HCT116 (cell line): ENCODE measurements at regions not wholly inside any gene's neighbourhood (a gene's known extent, or its start where the extent isn't known, plus 50 kb on each side); places are given as distances from the start of the nearest gene placed in this dataset.

ENCODE experiments used
- ATAC-seq: fragments of 200-7000 bp; cut with Tn5 transposase; 2 replicates; pipeline ENCODE4 v1.9.1; 2020; ENCODE audit warnings: mild to moderate bottlenecking, moderate library complexity
- BruUV-seq: library from RNA; stranded (reverse); fragments of 400-500 nt; replicated peaks from 2 replicates; lab custom pipeline; 2021; lab: Mats Ljungman, UMichigan
- CTCF ChIA-PET: fragments of 300-600 bp; sonication (Branson Sonifier 250); formaldehyde crosslinking; loops from one replicate; lab custom pipeline; 2021; ENCODE audit warnings: antibody characterized with exemption; lab: Charles Lee
- POLR2A ChIA-PET: fragments of 300-600, 350-600 bp; sonication (Branson Sonifier 250); formaldehyde crosslinking; loops from one replicate; lab custom pipeline; 2021; ENCODE audit warnings: antibody characterized with exemption; lab: Charles Lee
- RAD21 ChIA-PET, 2 experiments: fragments of 300-600 bp; sonication (Branson Sonifier 250); formaldehyde crosslinking; loops; one replicate each; lab custom pipeline; 2023; ENCODE audit warnings: low total read pairs in 2 of 2; ENCODE audit not compliant: uncharacterized antibody in 2 of 2, unreplicated experiment in 2 of 2, low non-redundant PET in 1 of 2; lab: Charles Lee
- DNase-seq: peaks from one replicate; pipeline ENCODE4 v3.0.0-alpha.2; 2010; ENCODE audit warnings: low read depth, low spot score
- H2AFZ ChIP-seq: fragments of 200-600 bp; shearing (Covaris generic), sonication (generic); 2 replicates; pipeline ENCODE4 v1.6.1; 2017; ENCODE audit warnings: low read depth, mixed run types, mixed read lengths, antibody characterized with exemption, low read length; ENCODE audit not compliant: poor library complexity, severe bottlenecking
- H3K27ac ChIP-seq: 2 replicates; pipeline ENCODE4 v1.5.1; 2012; ENCODE audit warnings: low read depth, low read length
- H3K27me3 ChIP-seq: fragments of 200-600 bp; sonication (generic); 2 replicates; pipeline ENCODE4 v1.6.1; 2016; ENCODE audit warnings: mixed run types, low read length, mixed read lengths; ENCODE audit not compliant: insufficient read depth
- H3K36me3 ChIP-seq, 2 experiments: fragments of 200-500 bp in 1 of 2; fragments of 200-600 bp in 1 of 2; sonication (Bioruptor generic) in 1 of 2; sonication (generic) in 1 of 2; 2 replicates each; pipeline versions ENCODE4 v1.5.1 to v1.6.1; 2014 to 2016; ENCODE audit warnings: low read length in 2 of 2, inconsistent platforms in 1 of 2, mixed read lengths in 1 of 2, mixed run types in 1 of 2; ENCODE audit not compliant: insufficient read depth in 2 of 2, control insufficient read depth in 1 of 2
- H3K4me1 ChIP-seq, 2 experiments: fragments of 200-600 bp in 1 of 2; sonication (generic) in 1 of 2; 2 replicates each; pipeline versions ENCODE4 v1.5.1 to v1.6.1; 2012 to 2017; ENCODE audit warnings: low read length in 2 of 2, inconsistent platforms in 1 of 2, mild to moderate bottlenecking in 1 of 2, mixed read lengths in 1 of 2, mixed run types in 1 of 2, moderate library complexity in 1 of 2; ENCODE audit not compliant: insufficient read depth in 2 of 2, control insufficient read depth in 1 of 2
- H3K4me2 ChIP-seq: fragments of 200-600 bp; sonication (generic); 2 replicates; pipeline ENCODE4 v1.6.1; 2017; ENCODE audit warnings: mixed run types, low read length, mixed read lengths
- H3K4me3 ChIP-seq, 2 experiments: fragments of 200-600 bp in 1 of 2; sonication (generic) in 1 of 2; replicated peaks in 1 of 2; 2 replicates each; pipeline ENCODE4 v1.5.1; 2011 to 2016; ENCODE audit warnings: low read length in 2 of 2, control low read depth in 1 of 2, low read depth in 1 of 2, mild to moderate bottlenecking in 1 of 2, mixed read lengths in 1 of 2, mixed run types in 1 of 2
- H3K79me2 ChIP-seq: fragments of 200-600 bp; sonication (generic); 2 replicates; pipeline ENCODE4 v1.6.1; 2017; ENCODE audit warnings: mild to moderate bottlenecking, mixed run types, low read length, moderate library complexity, mixed read lengths; ENCODE audit not compliant: insufficient read depth
- H3K9ac ChIP-seq: fragments of 200-600 bp; sonication (generic); 2 replicates; pipeline ENCODE4 v1.6.1; 2016; ENCODE audit warnings: low read length, mixed read lengths
- H3K9me2 ChIP-seq: fragments of 200-600 bp; sonication (generic), shearing (Covaris generic); 2 replicates; pipeline ENCODE4 v1.6.1; 2017; ENCODE audit warnings: mixed run types, mild to moderate bottlenecking, moderate library complexity; ENCODE audit not compliant: insufficient read depth
- H3K9me3 ChIP-seq, 2 experiments: fragments of 200-500 bp in 1 of 2; fragments of 200-600 bp in 1 of 2; sonication (Bioruptor generic) in 1 of 2; sonication (generic) in 1 of 2; 2 replicates each; pipeline ENCODE4 v1.6.1; 2014 to 2017; ENCODE audit warnings: low read length in 2 of 2, mixed read lengths in 2 of 2, inconsistent platforms in 1 of 2, low read depth in 1 of 2, mild to moderate bottlenecking in 1 of 2, mixed run types in 1 of 2, moderate library complexity in 1 of 2; ENCODE audit not compliant: control insufficient read depth in 1 of 2, insufficient read depth in 1 of 2
- H4K20me1 ChIP-seq: fragments of 200-600 bp; sonication (generic), shearing (Covaris generic); 2 replicates; pipeline ENCODE4 v1.6.1; 2017; ENCODE audit warnings: mixed run types, mild to moderate bottlenecking, moderate library complexity; ENCODE audit not compliant: insufficient read depth
- CBX3 ChIP-seq: IDR thresholded peaks from 2 replicates; pipeline ENCODE4 v1.6.1; 2012; ENCODE audit warnings: low read depth
- CEBPB ChIP-seq: IDR thresholded peaks from 2 replicates; pipeline ENCODE4 v1.6.1; 2012; ENCODE audit warnings: low read depth
- EGR1 ChIP-seq: IDR thresholded peaks from 2 replicates; pipeline ENCODE4 v1.6.1; 2012; ENCODE audit warnings: low read depth
- ELF1 ChIP-seq: IDR thresholded peaks from 2 replicates; pipeline ENCODE4 v1.6.1; 2012; ENCODE audit warnings: low read depth, borderline replicate concordance
- EZH2 ChIP-seq: fragments of 200-600 bp; sonication (generic); IDR thresholded peaks from 2 replicates; pipeline ENCODE4 v1.6.1; 2017; ENCODE audit warnings: antibody characterized with exemption, mixed run types
- FOSL1 ChIP-seq: IDR thresholded peaks from 2 replicates; pipeline ENCODE4 v1.6.1; 2012; ENCODE audit warnings: low read depth
- MAX ChIP-seq: IDR thresholded peaks from 2 replicates; pipeline ENCODE4 v1.6.1; 2012
- POLR2A ChIP-seq: IDR thresholded peaks from 2 replicates; pipeline ENCODE4 v1.7.0; 2011; ENCODE audit warnings: borderline replicate concordance; ENCODE audit not compliant: insufficient read depth, insufficient read length; ENCODE audit errors: extremely low read depth
- POLR2AphosphoS5 ChIP-seq: IDR thresholded peaks from 2 replicates; pipeline ENCODE4 v1.6.1; 2011; ENCODE audit warnings: mild to moderate bottlenecking, low read depth, low read length, moderate library complexity
- RAD21 ChIP-seq: IDR thresholded peaks from 2 replicates; pipeline ENCODE4 v1.6.1; 2012; ENCODE audit warnings: low read depth, mild to moderate bottlenecking
- REST ChIP-seq: IDR thresholded peaks from 2 replicates; pipeline ENCODE4 v1.6.1; 2012; ENCODE audit warnings: low read depth
- SIN3A ChIP-seq: IDR thresholded peaks from 2 replicates; pipeline ENCODE4 v1.6.1; 2012; ENCODE audit warnings: low read depth
- SP1 ChIP-seq: IDR thresholded peaks from 2 replicates; pipeline ENCODE4 v1.6.1; 2012; ENCODE audit warnings: low read depth
- SRF ChIP-seq: IDR thresholded peaks from 2 replicates; pipeline ENCODE4 v1.6.1; 2012; ENCODE audit warnings: low read depth
- YY1 ChIP-seq: IDR thresholded peaks from 2 replicates; pipeline ENCODE4 v1.6.1; 2011; ENCODE audit warnings: low read length, low read depth, moderate library complexity, mild to moderate bottlenecking; ENCODE audit not compliant: insufficient replicate concordance; ENCODE audit errors: extremely low read depth
- ZFX ChIP-seq: fragments of 450-650 bp; IDR thresholded peaks from 2 replicates; pipeline ENCODE4 v1.6.1; 2017
- ZNF274 ChIP-seq: fragments of 200-500 bp; sonication (Bioruptor generic); IDR thresholded peaks from 2 replicates; pipeline ENCODE4 v1.6.1; 2014; ENCODE audit warnings: mild to moderate bottlenecking, low read depth, low read length, inconsistent platforms
- intact Hi-C: fragments of 100-400 bp; cut with micrococcal nuclease; formaldehyde crosslinking; loops from 2 replicates; pipeline ENCODE4 v1.10.0; 2022
- TF ChIP-seq, protein P1 (sequence below): IDR thresholded peaks from 2 replicates; pipeline ENCODE4 v1.6.1; 2011; ENCODE audit warnings: mild to moderate bottlenecking, low read length, moderate library complexity; ENCODE audit not compliant: insufficient replicate concordance; ENCODE audit errors: extremely low read depth

DNA sequence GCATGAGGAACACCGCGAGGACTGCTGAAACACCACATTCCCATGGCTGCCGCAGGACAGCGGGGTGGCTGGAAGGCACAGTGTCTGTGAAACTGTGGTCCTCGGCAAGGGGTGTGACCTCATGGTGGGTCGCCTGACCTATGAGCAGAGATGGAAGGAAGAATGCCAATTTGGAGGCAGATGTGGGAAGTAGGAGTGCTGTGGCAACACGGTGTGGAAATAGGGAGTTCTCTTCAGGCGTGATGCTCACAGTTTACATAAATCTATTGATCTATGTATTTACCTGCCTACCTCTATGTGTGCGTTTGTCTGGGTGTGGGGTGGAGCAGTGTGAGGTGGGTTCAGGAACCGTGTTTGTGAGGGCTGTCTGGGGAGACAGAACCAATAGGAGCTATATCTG is 62.3 kb upstream of the LSM6 start (continued):
- no peak for TF ChIP-seq CBX3
- TF ChIP-seq, protein P1, sequence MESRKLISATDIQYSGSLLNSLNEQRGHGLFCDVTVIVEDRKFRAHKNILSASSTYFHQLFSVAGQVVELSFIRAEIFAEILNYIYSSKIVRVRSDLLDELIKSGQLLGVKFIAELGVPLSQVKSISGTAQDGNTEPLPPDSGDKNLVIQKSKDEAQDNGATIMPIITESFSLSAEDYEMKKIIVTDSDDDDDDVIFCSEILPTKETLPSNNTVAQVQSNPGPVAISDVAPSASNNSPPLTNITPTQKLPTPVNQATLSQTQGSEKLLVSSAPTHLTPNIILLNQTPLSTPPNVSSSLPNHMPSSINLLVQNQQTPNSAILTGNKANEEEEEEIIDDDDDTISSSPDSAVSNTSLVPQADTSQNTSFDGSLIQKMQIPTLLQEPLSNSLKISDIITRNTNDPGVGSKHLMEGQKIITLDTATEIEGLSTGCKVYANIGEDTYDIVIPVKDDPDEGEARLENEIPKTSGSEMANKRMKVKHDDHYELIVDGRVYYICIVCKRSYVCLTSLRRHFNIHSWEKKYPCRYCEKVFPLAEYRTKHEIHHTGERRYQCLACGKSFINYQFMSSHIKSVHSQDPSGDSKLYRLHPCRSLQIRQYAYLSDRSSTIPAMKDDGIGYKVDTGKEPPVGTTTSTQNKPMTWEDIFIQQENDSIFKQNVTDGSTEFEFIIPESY: no peak
- no peak for TF ChIP-seq MAX
- no peak for TF ChIP-seq FOSL1
- TF ChIP-seq POLR2A: no peak
- TF ChIP-seq SIN3A: no peak
- TF ChIP-seq CEBPB: no peak
- no peak for TF ChIP-seq SRF
- no peak for TF ChIP-seq RAD21
- TF ChIP-seq ZNF274: no peak
- no peak for TF ChIP-seq ELF1
- TF ChIP-seq EGR1: no peak
- TF ChIP-seq POLR2AphosphoS5: no peak
- no peak for TF ChIP-seq ZFX

- Histone ChIP-seq H3K4me3 (no peak overlapping the region), H3K4me2 (no peak overlapping the region), H2AFZ (no peak overlapping the region), H3K79me2 (no peaks in the 10 kb centered on the region), H3K36me3 (no peaks in the 10 kb centered on the region), H3K27ac (no peak overlapping the region), H4K20me1 (no peaks in the 10 kb centered on the region), H3K9ac (no peak overlapping the region), H3K9me3 (no peaks in the 10 kb centered on the region), H3K4me1 (no peaks in the 10 kb centered on the region), H3K9me2 (no peaks in the 10 kb centered on the region), H3K27me3 (no peaks in the 10 kb centered on the region)
- intact Hi-C loops: no loop called here
- CTCF ChIA-PET: no interaction called here
- POLR2A ChIA-PET: no interaction called here
- RAD21 ChIA-PET: no interaction called here
- DNase-seq (no peak), ATAC-seq (no peak)
- no TSS peak for BruUV-seq
- TF ChIP-seq POLR2AphosphoS5 (no peak), EZH2 (no peak), POLR2A (no peak), SP1 (no peak), YY1 (no peak), REST (no peak), ELF1 (no peak), SIN3A (no peak), ZFX (no peak), FOSL1 (no peak), RAD21 (no peak)
- TF ChIP-seq, all 23 proteins: peak for 0
Measured at GRCh38 chr4:146112389-146112788, 63.1 kb upstream of the LSM6 start.
